HL-60 (cell line): ENCODE measurements at regions not wholly inside any gene's neighbourhood (a gene's known extent, or its start where the extent isn't known, plus 50 kb on each side); places are given as distances from the start of the nearest gene placed in this dataset.

Experiments
- CTCF ChIP-seq: IDR thresholded peaks from one replicate; pipeline ENCODE4 v1.5.1; 2011; ENCODE audit warnings: low read length, control low read depth, inconsistent platforms; ENCODE audit not compliant: insufficient read depth
- POLR2AphosphoS5 ChIP-seq: IDR thresholded peaks from 2 replicates; pipeline ENCODE4 v1.6.1; 2012; ENCODE audit warnings: low read depth
- REST ChIP-seq: IDR thresholded peaks from 2 replicates; pipeline ENCODE4 v1.6.1; 2012; ENCODE audit warnings: low read depth; ENCODE audit not compliant: insufficient replicate concordance
- SPI1 ChIP-seq: IDR thresholded peaks from 2 replicates; pipeline ENCODE4 v1.6.1; 2012; ENCODE audit warnings: low read depth, mild to moderate bottlenecking, borderline replicate concordance

- no peak for TF ChIP-seq SPI1
- TF ChIP-seq REST, result no peak
- no peak for TF ChIP-seq CTCF
- no peak for TF ChIP-seq POLR2AphosphoS5
Observed at GRCh38 chr14:56057071-56057741, 61.0 kb upstream of the PELI2 start.
